NCI-H2029 (cell line): ENCODE measurements at regions not wholly inside any gene's neighbourhood (a gene's known extent, or its start where the extent isn't known, plus 50 kb on each side); places are given as distances from the start of the nearest gene placed in this dataset.

Experiments used
- DNase-seq: peaks from one replicate; lab custom pipeline; 2025; lab: John Stamatoyannopoulos, UW

- DNase-seq = no peak
Measured at GRCh38 chr17:79218825-79219200, 144.2 kb downstream of the ENGASE start.

- no peak for DNase-seq
Measured at GRCh38 chr17:79218175-79218824, 143.7 kb downstream of the ENGASE start.

DNA sequence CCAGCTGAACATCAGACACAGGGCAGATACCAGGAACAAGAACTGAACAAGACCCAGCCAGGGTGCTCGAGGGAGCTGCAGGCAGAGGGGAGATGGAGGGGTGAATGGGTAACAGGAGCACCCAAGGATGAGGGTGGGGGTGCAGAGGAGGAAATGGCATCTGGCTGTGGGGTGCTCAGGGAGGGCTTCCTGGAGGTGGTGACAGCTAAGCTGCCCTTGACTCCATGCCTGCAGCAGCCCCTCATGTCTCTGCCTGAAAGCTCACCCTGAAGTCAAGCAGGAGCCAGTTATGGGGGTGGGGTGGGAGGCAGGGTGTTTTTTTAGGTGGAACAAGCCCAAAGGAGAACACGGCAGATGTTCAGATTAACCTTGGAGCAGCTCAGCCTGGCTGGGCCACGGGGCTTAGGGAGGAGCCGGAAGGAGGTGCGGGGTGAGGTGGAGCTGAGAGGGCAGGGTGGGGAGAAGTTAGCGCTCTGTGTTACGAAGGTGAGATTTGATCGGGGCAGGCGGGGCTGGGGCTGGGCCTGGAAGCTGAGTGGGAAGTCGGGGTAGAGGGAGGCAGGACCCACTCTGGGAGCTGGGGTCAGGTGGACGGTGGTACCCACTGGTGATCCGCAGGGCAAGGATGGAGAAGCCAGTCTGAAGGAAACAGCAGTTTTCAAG is 143.0 kb downstream of the ENGASE start:
- no peak for DNase-seq

- DNase-seq = no peak
Measured at GRCh38 chr17:79216826-79217225, 142.2 kb downstream of the ENGASE start.

DNA sequence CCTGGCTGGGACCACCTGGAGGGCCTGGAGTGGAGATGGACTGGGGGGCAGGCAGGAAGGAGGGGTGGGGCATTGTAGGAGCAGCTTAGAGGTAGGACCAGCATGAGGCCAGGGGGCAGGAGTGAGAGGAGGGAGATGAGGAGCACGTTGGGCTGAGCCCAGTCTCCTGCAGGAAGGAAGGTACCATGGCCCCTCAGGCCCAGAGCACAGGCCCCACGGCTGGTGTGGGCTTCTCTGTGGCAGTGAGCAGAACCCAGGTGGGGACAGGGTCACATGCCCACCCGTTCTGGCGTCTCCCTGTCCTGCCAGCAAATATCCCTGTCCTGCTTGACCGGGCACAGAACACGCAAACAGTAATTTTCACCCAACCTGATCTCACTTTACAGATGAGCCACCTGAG is 141.8 kb downstream of the ENGASE start:
- DNase-seq = no peak

GRCh38 chr17:79215631-79216030 is 141.0 kb downstream of the ENGASE start:
- no peak for DNase-seq

- no peak for DNase-seq
Measured at GRCh38 chr17:79214940-79215604, 140.4 kb downstream of the ENGASE start.

DNA sequence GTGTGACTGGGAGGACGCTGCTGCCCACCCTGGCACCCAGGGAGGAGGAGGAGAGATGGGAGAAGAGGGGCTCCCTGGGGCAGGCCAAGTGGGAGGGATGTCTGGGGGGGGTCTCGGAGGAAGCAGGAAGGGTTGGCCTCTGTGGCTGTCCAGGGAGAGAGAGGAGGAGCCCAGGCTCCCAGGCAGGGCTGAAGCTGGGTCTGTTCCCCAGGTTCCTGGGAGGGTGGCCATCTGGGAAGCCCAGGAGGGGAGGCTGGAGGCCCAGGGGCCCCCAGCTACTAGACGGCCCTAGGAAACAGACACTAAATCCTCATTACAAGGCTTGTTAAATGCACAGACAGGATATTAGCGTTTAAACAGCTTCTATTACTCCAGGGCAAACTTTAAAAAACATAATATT is 139.8 kb downstream of the ENGASE start:
- DNase-seq = no peak

- DNase-seq = no peak
Measured at GRCh38 chr17:79213305-79213704, 138.7 kb downstream of the ENGASE start.

GRCh38 chr17:79212149-79213087 is 137.8 kb downstream of the ENGASE start:
- no peak for DNase-seq

GRCh38 chr17:79211061-79211770 is 136.6 kb downstream of the ENGASE start:
- DNase-seq = no peak

- DNase-seq = no peak
Measured at GRCh38 chr17:79210638-79211037, 136.0 kb downstream of the ENGASE start.

DNA sequence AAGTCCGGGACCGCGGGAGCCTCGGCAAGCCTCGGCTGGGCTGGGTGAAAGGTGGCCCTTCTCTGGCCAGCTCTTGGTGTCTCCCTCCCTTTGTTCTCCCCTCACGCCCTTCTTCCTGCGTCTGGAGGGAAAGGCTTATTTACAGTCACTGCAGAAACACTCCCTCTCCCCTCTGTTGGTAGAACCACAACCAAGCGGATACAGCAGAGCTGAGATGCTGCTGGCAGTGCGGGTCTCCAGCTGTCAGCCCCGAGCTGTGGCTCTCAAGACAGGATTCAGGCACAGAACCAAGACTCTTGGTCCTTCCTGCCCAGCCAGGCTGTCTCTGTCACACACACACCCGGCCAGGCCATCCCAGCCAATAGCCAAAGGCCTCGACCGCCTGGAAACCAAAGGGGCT is 133.3 kb downstream of the ENGASE start:
- no peak for DNase-seq

DNA sequence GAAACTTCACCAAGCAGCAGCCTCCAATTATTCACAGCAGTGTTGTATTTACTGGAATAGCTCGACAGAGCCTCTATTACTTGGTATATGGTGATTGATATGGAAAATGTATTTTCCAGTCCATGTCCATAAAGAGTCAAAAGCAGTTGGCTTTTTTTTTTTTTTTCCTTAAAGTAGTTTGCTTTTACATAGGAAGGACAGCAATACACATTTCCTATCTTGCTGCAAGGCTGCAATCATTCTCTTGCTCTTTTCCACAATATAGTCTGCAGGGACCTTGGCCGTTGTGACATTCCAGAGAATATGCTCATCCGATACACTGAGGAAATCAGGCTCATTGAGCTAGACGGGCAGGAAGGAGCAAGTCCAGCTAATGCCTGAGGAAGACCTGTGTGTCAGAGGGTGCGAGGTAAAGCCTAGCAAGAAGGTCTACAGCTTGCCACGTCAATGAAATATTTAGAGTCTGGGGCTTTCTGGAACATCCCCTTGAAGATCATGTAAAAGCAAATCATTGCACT is 131.1 kb downstream of the ENGASE start:
- no peak for DNase-seq

DNA sequence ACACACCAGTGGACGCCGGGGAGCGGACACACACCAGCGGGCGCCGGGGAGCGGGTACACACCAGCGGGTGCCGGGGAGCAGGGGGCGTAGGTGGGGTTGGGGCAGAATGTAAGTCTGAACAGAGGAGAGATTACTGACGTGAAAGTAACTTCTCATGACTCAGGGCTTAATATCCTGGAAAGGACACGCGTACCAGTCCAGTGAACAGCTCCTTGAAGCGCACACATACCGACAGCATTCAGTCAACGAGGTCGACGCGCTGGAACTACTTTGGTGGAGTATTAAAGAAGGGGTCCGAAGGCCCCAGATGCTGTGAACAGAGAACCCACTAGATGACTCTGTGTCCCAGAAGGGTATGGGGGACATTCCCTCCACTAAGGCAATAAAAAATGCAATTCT is 129.6 kb downstream of the ENGASE start:
- DNase-seq = no peak

- no peak for DNase-seq
Measured at GRCh38 chr17:79203657-79204056, 129.0 kb downstream of the ENGASE start.

DNA sequence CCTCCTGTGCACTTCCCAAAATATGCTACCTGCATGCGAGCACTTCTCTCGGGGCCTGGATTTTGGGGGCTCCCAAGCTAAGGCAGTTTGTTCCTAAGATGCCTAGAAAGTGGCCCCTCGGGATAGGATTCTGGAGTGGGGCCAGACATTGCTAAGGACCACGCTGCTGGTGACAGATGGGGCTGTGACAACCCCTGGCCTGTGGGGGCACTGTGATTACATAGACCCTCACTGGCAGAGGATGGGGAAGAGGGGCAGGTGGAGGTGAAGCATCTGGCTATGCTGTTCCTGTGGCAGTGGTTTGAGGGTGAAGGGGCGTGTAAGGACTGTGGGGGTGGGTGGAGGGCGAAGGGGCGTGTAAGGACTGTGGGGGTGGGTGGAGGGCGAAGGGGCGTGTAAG is 128.4 kb downstream of the ENGASE start:
- no peak for DNase-seq

- DNase-seq = no peak
Measured at GRCh38 chr17:79202480-79202879, 127.9 kb downstream of the ENGASE start.

- no peak for DNase-seq
Measured at GRCh38 chr17:79201536-79202227, 127.1 kb downstream of the ENGASE start.

DNA sequence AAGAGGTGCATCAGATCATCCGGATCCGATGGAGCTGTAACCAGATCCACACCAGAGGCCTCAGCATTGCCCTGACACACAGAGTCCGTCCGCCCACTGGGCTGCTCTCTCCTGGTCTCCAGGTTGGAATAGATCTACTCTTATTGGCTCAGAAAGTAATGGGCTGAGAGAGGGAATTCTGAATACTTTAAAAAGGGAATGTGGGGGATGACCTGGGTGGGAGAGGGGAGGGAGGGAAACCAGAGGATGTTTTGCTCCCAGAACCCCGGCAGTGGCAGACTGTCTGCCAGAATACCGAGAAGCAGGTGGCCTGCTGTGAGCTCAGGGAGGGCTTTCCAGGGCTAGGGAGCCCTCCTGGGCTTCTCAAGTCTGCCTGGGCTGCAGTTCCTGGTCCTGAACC is 126.5 kb downstream of the ENGASE start:
- no peak for DNase-seq

GRCh38 chr17:79196913-79197312 is 122.3 kb downstream of the ENGASE start:
- DNase-seq = no peak
